Stimulated activated CD4-positive, alpha-beta T cell treated with anti-CD3 and anti-CD28 coated beads, Interleukin-2, amount 100 ng/mL, for 4 hours (primary cell): ENCODE measurements at regions not wholly inside any gene's neighbourhood (a gene's known extent, or its start where the extent isn't known, plus 50 kb on each side); places are given as distances from the start of the nearest gene placed in this dataset.

Experiments used
- DNase-seq: peaks from one replicate; pipeline ENCODE4 v3.0.0-alpha.2; 2020; ENCODE audit warnings: low read depth

DNA sequence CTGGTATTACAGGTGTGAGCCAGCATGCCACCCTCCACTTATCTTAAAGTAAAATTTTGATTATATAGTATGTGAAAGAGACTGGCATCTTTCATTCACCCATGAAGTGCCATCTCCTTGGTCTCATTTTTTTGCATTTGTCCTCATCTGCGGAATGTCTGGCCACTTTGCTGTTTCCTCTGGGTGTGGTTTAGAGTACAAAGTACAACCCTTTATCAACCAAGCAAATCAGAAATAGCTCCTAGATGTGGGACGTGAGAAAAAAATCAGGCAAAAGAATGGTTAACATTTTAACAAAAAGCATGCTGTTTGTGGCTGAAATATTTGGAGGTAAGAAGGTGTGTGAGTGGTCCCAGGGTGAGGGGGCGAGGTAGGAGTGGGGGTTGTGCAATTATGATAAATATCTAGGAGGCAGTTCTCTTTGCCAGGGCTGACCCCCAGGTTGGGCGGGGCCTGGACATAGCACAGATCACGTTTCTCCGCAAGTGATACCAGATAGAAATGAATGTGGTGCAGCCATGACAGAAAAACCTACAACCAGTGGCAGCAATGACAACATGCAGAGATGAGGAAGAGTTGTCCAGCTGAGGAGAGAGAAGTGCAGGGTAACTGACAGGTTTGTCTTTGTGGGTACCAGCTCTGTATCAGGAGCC is 115.8 kb upstream of the SERTAD2 start:
- DNase-seq, result no peak

- no peak for DNase-seq
These were observed 116.5 kb upstream of the SERTAD2 start for GRCh38 chr2:64770137-64770780.

DNA sequence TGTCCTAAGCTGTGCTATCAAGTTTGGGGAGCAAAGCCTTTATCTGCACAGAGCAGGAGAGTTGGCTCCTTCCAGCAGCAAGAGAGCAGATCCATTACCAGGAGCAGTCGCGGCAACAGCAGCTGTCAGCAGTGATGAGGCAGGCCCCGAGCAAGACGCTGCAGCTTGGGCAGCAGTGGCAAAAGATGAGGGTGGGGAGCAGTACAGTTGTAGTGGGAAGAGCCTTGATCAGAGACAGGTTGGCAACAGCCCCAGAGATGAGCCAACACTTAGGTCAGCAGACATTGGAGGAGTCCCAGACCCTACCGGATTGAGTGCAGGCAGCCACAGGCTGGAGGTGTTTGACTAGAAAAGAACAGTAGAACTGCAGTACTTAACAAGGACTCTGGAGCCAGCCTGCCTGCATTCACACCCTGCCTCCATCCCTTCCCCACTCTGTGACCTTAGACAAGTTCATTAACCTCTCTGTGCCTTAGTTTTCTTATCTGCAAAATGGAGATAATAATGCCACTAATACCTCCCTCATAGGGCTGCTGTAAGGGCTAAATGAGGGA is 117.1 kb upstream of the SERTAD2 start:
- DNase-seq, result no peak

GRCh38 chr2:64771737-64772136 is 118.0 kb upstream of the SERTAD2 start:
- no peak for DNase-seq

- DNase-seq, result no peak
These were observed 119.9 kb upstream of the SERTAD2 start for GRCh38 chr2:64773461-64774118.

- no peak for DNase-seq
These were observed 124.1 kb upstream of the SERTAD2 start for GRCh38 chr2:64777841-64778240.

- DNase-seq, result no peak
These were observed 125.5 kb upstream of the SERTAD2 start for GRCh38 chr2:64779117-64779690.

GRCh38 chr2:64780041-64780440 is 126.3 kb upstream of the SERTAD2 start:
- no peak for DNase-seq

DNA sequence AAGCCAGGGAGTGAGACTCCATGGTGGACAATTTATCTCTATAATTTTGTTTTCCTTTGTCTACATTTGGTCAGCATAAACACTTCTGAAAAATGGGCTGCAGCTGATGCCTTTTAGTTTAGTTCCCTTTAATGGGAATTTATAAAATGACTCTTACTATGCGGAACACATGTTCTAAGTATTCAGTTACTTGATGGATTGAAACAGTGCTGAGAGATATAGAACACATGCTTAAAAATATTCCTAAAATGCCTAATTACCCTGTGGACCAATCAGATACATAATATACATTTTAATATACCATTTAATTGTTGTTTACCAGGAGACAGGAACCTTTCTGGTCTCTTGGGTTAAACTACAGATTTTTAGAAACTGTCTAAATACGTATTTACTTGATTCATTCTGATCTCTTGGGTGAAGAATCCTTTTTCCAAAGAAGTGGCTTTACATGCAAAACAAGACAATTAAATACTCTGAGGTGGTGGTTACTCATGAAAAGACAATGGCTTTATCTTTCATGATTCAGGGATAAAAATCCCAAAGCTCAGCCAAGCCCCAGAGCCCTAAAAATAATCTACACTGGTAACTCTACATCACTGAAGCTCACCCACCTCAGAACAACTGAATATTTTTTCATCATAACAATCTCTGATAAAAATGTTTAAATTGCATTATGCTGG is 128.1 kb upstream of the SERTAD2 start:
- no peak for DNase-seq

DNA sequence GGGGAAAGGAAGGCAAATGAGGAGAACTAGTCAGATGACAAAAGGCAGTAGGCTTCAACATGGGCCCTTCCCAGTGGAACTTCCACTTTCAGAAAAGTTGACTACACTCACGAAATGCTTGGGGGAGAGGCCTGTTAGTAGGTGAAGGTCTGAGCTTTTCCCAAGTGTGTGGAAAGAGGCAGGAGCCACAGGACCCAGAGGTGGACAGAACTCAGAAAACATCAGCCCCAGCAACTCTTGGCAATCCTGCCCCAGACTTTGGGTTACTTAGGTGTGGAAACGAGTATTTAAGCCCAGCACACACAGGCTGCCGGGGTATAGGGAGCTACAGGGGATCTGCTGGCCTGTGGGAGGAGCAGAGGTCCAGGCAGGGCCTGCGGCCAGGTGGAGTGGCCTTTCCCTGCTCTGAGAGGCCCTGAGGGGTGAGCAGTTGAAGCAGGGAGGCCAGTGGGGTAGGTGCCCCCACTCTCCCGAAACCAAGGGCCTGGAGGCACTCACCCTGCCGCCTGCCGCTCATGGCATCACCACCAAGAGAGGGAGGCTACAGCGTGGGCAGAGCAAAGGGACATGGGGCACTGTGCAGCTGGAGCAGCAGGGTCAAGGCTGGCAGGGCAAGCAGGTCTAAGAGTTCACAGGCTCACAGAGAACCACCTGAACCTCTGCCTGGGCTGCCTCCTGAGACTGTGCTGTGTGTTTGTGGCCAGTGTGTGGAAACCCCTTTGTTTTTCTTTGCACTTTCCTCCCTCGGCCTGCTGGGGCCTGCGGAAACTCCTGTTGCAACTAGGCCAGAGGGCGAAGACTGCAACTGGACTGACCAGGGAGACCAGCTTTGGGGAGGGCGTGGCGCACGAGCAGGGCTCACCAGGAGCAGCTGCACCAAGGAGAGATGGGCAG is 130.7 kb upstream of the SERTAD2 start:
- no peak for DNase-seq

GRCh38 chr2:64785245-64785644 is 131.5 kb upstream of the SERTAD2 start:
- no peak for DNase-seq

- no peak for DNase-seq
These were observed 132.8 kb upstream of the SERTAD2 start for GRCh38 chr2:64786343-64787018.

- no peak for DNase-seq
These were observed 133.3 kb upstream of the SERTAD2 start for GRCh38 chr2:64787019-64787365.

DNA sequence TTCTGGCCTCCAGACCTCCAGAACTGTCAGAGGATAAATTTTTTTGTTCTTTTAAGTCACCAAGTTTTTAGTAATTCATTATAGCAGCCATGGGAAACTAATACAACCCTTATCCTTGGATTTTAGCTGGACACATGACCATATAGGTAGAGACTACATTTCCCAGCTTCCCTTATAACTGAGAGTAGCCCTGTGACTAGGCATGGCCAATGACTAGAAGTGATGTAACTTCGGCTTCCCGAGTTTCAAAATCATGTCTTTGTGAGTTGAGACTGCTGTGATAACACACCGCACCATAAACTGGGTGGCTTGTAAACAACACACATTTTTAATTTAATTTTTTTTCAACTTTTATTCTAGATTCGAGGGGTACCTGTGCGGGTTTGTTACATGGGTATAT is 134.0 kb upstream of the SERTAD2 start:
- DNase-seq, result no peak

DNA sequence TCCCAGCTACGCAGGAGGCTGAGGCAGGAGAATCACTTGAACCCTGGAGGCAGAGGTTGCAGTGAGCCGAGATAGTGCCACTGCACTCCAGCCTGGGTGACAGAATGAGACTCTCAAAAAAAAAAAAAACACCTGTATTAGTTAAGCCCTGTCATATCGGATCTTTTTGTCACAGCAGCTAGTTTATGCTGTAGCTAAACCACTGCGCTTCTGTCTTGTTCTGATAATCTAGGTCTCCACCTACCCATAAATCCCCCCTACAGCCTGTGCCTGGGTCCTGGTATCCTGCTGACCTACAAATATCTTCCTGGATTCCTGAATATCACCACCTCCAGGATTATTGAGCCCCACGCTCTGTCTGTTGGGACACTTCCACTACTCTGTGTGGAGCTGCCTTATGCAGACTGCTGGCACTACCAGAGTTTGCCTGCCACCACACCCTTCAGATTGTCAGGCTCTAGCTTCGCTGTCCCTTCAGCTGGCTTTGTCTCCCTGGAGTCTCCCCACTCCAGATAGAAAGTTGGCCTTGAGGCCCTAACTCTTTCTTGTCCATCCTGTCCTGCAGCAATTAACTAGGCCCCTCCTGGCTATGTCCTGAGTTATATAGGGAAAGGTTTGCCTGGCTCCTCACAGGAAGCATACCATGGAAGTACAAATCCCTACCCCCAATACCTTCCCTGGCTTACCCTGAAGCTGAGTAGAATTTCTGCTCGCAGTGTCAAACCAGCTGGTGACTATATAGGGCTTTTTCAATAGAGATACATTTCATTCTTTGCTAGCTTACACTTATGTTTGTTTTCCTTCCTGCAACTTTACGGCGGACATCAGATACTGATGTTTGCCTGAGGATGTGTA is 136.0 kb upstream of the SERTAD2 start:
- no peak for DNase-seq

DNA sequence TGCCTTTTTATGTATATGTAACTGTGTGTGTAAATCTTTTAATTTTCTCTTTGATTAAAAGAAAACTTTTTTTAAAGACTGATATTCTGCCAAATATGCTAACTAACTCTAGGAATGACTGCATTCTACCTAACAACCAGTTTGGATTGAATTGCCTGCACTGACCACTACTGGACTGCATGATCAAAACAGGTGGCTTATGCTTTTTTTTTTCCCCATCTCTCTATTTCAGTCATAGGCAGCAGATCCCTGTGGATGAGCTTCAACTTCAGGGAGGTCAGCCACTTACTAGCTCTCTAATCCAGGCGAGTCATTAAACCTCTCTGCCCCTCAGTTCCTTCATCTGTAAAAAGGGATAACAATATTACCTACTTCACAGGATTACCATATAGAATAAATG is 138.6 kb upstream of the SERTAD2 start:
- DNase-seq, result no peak

DNA sequence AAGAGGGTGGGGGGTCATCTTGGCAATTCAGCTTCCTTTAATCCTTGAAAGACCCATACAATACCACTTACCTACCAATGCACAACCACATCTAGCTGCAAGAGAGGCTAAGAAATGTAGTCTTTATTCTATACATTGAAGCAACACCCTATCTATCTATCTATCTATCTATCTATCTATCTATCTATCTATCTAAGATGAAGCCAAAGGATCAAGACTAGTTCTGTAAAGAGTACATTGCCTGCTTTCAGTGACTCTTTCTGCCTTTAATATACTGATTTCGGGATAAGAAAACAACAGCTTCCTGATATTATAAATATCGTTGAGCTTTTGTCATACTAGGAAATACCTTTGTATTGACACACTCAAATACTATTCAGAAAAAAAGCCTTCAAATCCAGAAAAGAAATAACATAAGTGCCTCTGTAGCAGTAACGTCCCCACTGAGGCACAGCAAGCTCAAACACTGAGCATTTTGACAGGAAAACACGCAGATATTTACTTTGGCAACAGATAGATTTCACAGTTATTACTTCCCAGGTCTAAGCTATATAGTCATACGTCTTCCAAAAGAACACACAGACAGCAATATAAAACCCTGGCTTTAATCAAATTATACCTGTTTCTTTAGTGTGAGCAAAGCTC is 139.4 kb upstream of the SERTAD2 start:
- DNase-seq, result no peak

DNA sequence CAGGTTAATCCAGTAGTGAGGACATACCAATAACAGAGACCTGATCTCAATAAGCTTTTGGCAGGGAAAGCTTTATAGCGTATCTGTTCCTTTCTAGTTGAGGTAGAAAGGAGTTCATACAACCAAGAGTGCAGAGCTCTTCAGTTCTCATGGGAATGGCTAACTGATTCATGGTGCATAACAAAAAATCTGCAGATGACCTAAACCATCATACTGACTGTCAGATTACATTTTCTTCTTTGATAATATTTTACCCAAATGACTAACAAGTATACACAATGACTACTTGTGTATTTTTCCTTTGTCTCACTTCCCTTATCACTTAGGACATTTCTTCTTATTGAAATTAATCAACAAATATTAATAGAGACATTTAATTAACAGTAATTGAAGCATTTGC is 140.0 kb upstream of the SERTAD2 start:
- no peak for DNase-seq

- no peak for DNase-seq
These were observed 140.8 kb upstream of the SERTAD2 start for GRCh38 chr2:64794426-64794995.
